Pancreas (tissue), 10 donors: ENCODE measurements at regions not wholly inside any gene's neighbourhood (a gene's known extent, or its start where the extent isn't known, plus 50 kb on each side); places are given as distances from the start of the nearest gene placed in this dataset.

Experiments
- ATAC-seq, 4 donors: fragments of 200-7000 bp; cut with Tn5 transposase; one replicate each; pipeline versions ENCODE4 v1.8.0 to v1.9.1; 2020; ENCODE audit warnings: mild to moderate bottlenecking in 4 of 4, moderate library complexity in 4 of 4
- DNase-seq, 6 donors: peaks; one replicate each; pipeline ENCODE4 v3.0.0-alpha.2; 2020
- FAIRE-seq: peaks from 2 replicates; lab custom pipeline; 2012; peaks lifted over from hg19 to GRCh38; lab: Jason Lieb, UNC
- H3K27ac ChIP-seq, 4 donors: fragments of 200-600 bp; sonication (generic); 1 replicate in 3 of 4; 2 replicates in 1 of 4; pipeline versions ENCODE4 v1.5.0 to v1.8.0; 2020
- H3K27me3 ChIP-seq, 4 donors: fragments of 200-600 bp; one replicate each; pipeline ENCODE4 v1.8.0; 2021
- H3K36me3 ChIP-seq, 3 donors: fragments of 200-600 bp; sonication (generic) in 1 of 3; one replicate each; pipeline versions ENCODE4 v1.5.0 to v1.8.0; 2020 to 2021
- H3K4me1 ChIP-seq, 3 donors: fragments of 200-600 bp; one replicate each; pipeline ENCODE4 v1.8.0; 2021
- H3K4me3 ChIP-seq, 4 donors: fragments of 200-600 bp; sonication (generic) in 2 of 4; one replicate each; pipeline versions ENCODE4 v1.5.0 to v1.8.0; 2020 to 2021
- H3K9me3 ChIP-seq, 4 donors: fragments of 200-600 bp; one replicate each; pipeline ENCODE4 v1.8.0; 2021
- CTCF ChIP-seq, 4 donors: fragments of 200-600 bp; sonication (generic) in 3 of 4; IDR thresholded peaks; one replicate each; pipeline versions ENCODE4 v1.5.0 to v1.8.0; 2021; ENCODE audit warnings: antibody characterized with exemption in 4 of 4
- WGBS, 2 donors: extraction: QIAGEN DNeasy Blood & Tissue Kit; methylation state at CpG; one replicate each; pipeline ENCODE4 v1.1.7; 2013; 5-methylcytosine and 5-hydroxymethylcytosine counted together
- intact Hi-C, 3 donors: fragments of 100-400 bp; cut with DNase I; formaldehyde crosslinking; loops; one replicate each; pipeline versions ENCODE4 v1.11.1 to v1.14.2; 2022
- donor health status: healthy with polysubstance abuse.
- donor health status: DM: no; HTN: no; CAD: no; lungs with moderate emphysema.
- donor health status: DM: no; HTN: no; CAD: no.
- donor health status: control.
- donor health status: control.
- donor health status: Bipolar disorder and iron deficiency.
- donor health status: DM: yes; HTN: yes; CAD: no.
- donor health status: DM: no; HTN: no; CAD: no.
- donor health status: DM: no; HTN: no; CAD: no.
- donor health status: DM: yes; HTN: yes; CAD: no.

- no peaks in the 10 kb centered on the region for H3K27me3 ChIP-seq
- ATAC-seq (no peak), DNase-seq (no peak), FAIRE-seq (no peak)
- H3K9me3 ChIP-seq, result no peaks in the 10 kb centered on the region
- intact Hi-C loops, result no loop called here
- H3K27ac ChIP-seq, result no peak overlapping the region
- H3K4me3 ChIP-seq, result no peak overlapping the region
- no peaks in the 10 kb centered on the region for H3K4me1 ChIP-seq
- no peaks in the 10 kb centered on the region for H3K36me3 ChIP-seq
- TF ChIP-seq CTCF (IDR thresholded peaks at IDR 0.05), result no peak
- WGBS, 2 donors, result 82 to 87% methylated on average over 4 of the region's 4 CpGs
Observed at GRCh38 chr2:16225545-16225944, 285.2 kb downstream of the MYCN start.

GRCh38 chr2:16225071-16225470, 284.7 kb downstream of the MYCN start:
- intact Hi-C loops, result no loop called here
- Histone ChIP-seq H3K4me1 (no peaks in the 10 kb centered on the region), H3K9me3 (no peaks in the 10 kb centered on the region), H3K36me3 (no peaks in the 10 kb centered on the region), H3K27ac (no peak overlapping the region), H3K4me3 (no peak overlapping the region), H3K27me3 (no peaks in the 10 kb centered on the region)
- DNase-seq (no peak), ATAC-seq (no peak), FAIRE-seq (no peak)
- no peak for TF ChIP-seq CTCF (IDR thresholded peaks at IDR 0.05)
- WGBS, 2 donors, result 71 to 75% methylated on average over 6 of the region's 6 CpGs

- DNase-seq (no peak), ATAC-seq (no peak), FAIRE-seq (no peak)
- no peaks in the 10 kb centered on the region for H3K9me3 ChIP-seq
- TF ChIP-seq CTCF (IDR thresholded peaks at IDR 0.05), result no peak
- no peaks in the 10 kb centered on the region for H3K27me3 ChIP-seq
- H3K4me1 ChIP-seq, result no peaks in the 10 kb centered on the region
- H3K36me3 ChIP-seq, result no peaks in the 10 kb centered on the region
- WGBS, 2 donors, result 67 to 73% methylated on average over 14 of the region's 14 CpGs
- no peak overlapping the region for H3K4me3 ChIP-seq
- intact Hi-C loops, result no loop called here
- H3K27ac ChIP-seq, result no peak overlapping the region
Observed at GRCh38 chr2:16224298-16225045, 284.1 kb downstream of the MYCN start.

GRCh38 chr2:16223841-16224177, 283.5 kb downstream of the MYCN start:
- intact Hi-C loops, result no loop called here
- H3K27me3 ChIP-seq, result no peaks in the 10 kb centered on the region

More at GRCh38 chr2:16223841-16224177, 283.5 kb downstream of the MYCN start:
- H3K4me1 ChIP-seq, result no peaks in the 10 kb centered on the region
- no peaks in the 10 kb centered on the region for H3K36me3 ChIP-seq
- 70% methylated on average over 3 of the region's 3 CpGs for WGBS, 2 donors
- no peaks in the 10 kb centered on the region for H3K9me3 ChIP-seq
- TF ChIP-seq CTCF (IDR thresholded peaks at IDR 0.05), result no peak
- ATAC-seq (no peak), FAIRE-seq (no peak), DNase-seq (no peak)
- H3K4me3 ChIP-seq, result no peak overlapping the region
- H3K27ac ChIP-seq, result no peak overlapping the region
